Uterus (tissue), 3 donors: ENCODE measurements at regions not wholly inside any gene's neighbourhood (a gene's known extent, or its start where the extent isn't known, plus 50 kb on each side); places are given as distances from the start of the nearest gene placed in this dataset.

Experiments used
- DNase-seq, 2 donors: peaks; one replicate each; pipeline ENCODE4 v3.0.0-alpha.2; 2019 to 2020
- H3K27ac ChIP-seq, 2 donors: fragments of 200-600 bp; sonication (generic); 1 replicate in 1 of 2; 2 replicates in 1 of 2; pipeline ENCODE4 v1.5.1; 2016 to 2018
- H3K27me3 ChIP-seq, 2 donors: fragments of 200-600 bp; sonication (generic); one replicate each; pipeline ENCODE4 v1.5.1; 2018 to 2019; ENCODE audit warnings: control low read depth in 1 of 2
- H3K36me3 ChIP-seq, 2 donors: fragments of 200-600 bp; sonication (generic); one replicate each; pipeline ENCODE4 v1.5.1; 2019; ENCODE audit warnings: control low read depth in 1 of 2
- H3K4me1 ChIP-seq, 2 donors: fragments of 200-600 bp; sonication (generic); one replicate each; pipeline ENCODE4 v1.5.1; 2018 to 2019; ENCODE audit warnings: control low read depth in 1 of 2
- H3K4me3 ChIP-seq, 2 donors: fragments of 200-600 bp; sonication (generic); 1 replicate in 1 of 2; 2 replicates in 1 of 2; pipeline ENCODE4 v1.5.1; 2018 to 2019; ENCODE audit warnings: mild to moderate bottlenecking in 1 of 2
- H3K9me3 ChIP-seq, 2 donors: fragments of 200-600 bp; sonication (generic); one replicate each; pipeline ENCODE4 v1.5.1; 2019; ENCODE audit warnings: control low read depth in 1 of 2
- POLR2A ChIP-seq, 2 donors: fragments of 450-650 bp; IDR thresholded peaks; one replicate each; pipeline ENCODE4 v1.6.1; 2016; ENCODE audit warnings: antibody characterized with exemption in 2 of 2, mild to moderate bottlenecking in 1 of 2, moderate library complexity in 1 of 2
- intact Hi-C: fragments of 100-400 bp; cut with DNase I; formaldehyde crosslinking; loops from one replicate; pipeline ENCODE4 v1.15.1; 2023; ENCODE audit warnings: low total_unique reads
- TF ChIP-seq, protein P1 (sequence below), 4 experiments: fragments of 200-600 bp in 2 of 4; fragments of 450-650 bp in 2 of 4; sonication (generic) in 2 of 4; IDR thresholded peaks; one replicate each; pipeline ENCODE4 v1.5.1; 2016 to 2019; ENCODE audit warnings: antibody characterized with exemption in 4 of 4, mild to moderate bottlenecking in 2 of 4, moderate library complexity in 1 of 4
- donor health status: DM: yes; HTN: yes; CAD: no.

DNA sequence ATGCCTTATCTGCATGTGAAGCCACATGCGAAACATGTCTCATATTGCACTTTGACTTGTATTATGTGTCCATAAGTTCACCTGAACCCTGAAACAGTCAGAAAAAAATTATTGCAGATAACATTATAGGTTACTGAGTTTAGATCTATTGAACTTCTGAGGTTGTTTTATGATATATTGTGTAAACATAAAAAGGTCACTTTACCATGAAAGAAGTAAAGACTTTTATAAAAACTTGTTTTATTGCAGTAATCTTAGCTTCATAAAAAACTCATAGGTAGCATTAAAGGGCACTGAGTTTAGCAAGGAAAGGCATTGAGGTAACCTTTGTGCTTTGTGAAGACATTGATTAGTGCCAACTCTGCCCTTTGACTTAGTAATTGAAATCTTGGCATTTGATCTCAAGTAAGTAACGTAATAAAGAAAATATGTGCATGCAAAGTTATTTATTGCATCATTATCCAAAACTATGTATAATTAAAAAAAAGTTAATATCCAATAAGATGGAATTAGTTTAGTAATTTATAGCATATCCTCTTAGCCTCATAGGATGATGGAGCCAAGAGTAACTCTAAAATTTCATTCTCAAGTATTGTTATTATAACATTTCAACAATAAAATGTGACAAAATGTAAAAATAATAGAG is 313.3 kb upstream of the ATP2B1 start:
- intact Hi-C loops: no loop called here
- DNase-seq: no peak
- TF ChIP-seq, protein P1, sequence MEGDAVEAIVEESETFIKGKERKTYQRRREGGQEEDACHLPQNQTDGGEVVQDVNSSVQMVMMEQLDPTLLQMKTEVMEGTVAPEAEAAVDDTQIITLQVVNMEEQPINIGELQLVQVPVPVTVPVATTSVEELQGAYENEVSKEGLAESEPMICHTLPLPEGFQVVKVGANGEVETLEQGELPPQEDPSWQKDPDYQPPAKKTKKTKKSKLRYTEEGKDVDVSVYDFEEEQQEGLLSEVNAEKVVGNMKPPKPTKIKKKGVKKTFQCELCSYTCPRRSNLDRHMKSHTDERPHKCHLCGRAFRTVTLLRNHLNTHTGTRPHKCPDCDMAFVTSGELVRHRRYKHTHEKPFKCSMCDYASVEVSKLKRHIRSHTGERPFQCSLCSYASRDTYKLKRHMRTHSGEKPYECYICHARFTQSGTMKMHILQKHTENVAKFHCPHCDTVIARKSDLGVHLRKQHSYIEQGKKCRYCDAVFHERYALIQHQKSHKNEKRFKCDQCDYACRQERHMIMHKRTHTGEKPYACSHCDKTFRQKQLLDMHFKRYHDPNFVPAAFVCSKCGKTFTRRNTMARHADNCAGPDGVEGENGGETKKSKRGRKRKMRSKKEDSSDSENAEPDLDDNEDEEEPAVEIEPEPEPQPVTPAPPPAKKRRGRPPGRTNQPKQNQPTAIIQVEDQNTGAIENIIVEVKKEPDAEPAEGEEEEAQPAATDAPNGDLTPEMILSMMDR (IDR thresholded peaks at IDR 0.05): no peak
- no peak for TF ChIP-seq POLR2A (IDR thresholded peaks at IDR 0.05)
- H3K4me1 ChIP-seq: no peaks in the 10 kb centered on the region
- H3K27ac ChIP-seq: no peak overlapping the region
- H3K9me3 ChIP-seq: no peaks in the 10 kb centered on the region
- no peaks in the 10 kb centered on the region for H3K27me3 ChIP-seq
- no peak overlapping the region for H3K4me3 ChIP-seq
- H3K36me3 ChIP-seq: no peaks in the 10 kb centered on the region

DNA sequence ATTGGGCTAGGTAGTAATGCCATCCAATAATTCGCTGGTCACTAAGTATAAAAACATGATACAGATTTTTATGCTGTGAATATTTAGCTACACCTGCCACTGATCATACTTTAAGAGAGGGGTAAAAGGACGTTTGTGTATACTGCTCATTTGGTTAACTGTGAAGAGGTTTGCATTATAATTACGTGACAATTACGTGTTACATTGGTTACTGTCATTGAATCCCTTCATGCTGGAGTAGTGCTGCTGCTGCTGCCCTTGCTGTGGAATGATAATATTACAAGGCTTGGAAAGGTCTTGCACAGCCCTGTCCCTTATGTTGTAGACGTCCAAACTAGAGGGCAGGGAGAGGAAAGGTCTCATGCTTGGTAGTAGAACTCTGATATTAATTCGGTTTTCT is 312.2 kb upstream of the ATP2B1 start:
- H3K4me1 ChIP-seq: no peaks in the 10 kb centered on the region
- intact Hi-C loops: no loop called here
- H3K27me3 ChIP-seq: no peaks in the 10 kb centered on the region
- no peak for DNase-seq
- H3K36me3 ChIP-seq: no peaks in the 10 kb centered on the region
- TF ChIP-seq, protein P1 (IDR thresholded peaks at IDR 0.05): no peak
- no peak for TF ChIP-seq POLR2A (IDR thresholded peaks at IDR 0.05)
- H3K9me3 ChIP-seq: no peaks in the 10 kb centered on the region
- no peak overlapping the region for H3K27ac ChIP-seq
- no peak overlapping the region for H3K4me3 ChIP-seq

DNA sequence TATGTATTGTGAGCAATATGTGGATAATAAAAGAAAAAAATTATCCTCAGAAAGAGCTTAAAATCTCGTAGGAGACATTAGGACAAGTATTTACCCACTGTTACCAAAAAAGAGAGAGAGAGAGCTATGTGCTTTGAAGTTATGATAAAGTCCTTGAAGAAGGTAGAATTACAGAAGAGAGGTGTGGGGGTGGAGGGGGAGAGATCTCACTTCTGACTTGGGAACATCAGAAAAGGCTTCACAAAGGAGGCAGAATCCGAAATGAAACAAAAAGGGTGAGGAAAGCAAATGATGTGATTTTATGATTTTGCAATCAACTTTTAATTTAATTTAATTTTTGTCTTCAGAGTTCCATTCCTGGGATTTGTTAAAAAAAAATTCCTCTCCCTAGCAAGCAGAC is 311.8 kb upstream of the ATP2B1 start:
- no peak overlapping the region for H3K4me3 ChIP-seq
- intact Hi-C loops: no loop called here
- H3K36me3 ChIP-seq: no peaks in the 10 kb centered on the region
- no peaks in the 10 kb centered on the region for H3K27me3 ChIP-seq
- DNase-seq: no peak
- H3K9me3 ChIP-seq: no peaks in the 10 kb centered on the region
- no peaks in the 10 kb centered on the region for H3K4me1 ChIP-seq
- TF ChIP-seq, protein P1 (IDR thresholded peaks at IDR 0.05): no peak
- TF ChIP-seq POLR2A (IDR thresholded peaks at IDR 0.05): no peak
- H3K27ac ChIP-seq: no peak overlapping the region

DNA sequence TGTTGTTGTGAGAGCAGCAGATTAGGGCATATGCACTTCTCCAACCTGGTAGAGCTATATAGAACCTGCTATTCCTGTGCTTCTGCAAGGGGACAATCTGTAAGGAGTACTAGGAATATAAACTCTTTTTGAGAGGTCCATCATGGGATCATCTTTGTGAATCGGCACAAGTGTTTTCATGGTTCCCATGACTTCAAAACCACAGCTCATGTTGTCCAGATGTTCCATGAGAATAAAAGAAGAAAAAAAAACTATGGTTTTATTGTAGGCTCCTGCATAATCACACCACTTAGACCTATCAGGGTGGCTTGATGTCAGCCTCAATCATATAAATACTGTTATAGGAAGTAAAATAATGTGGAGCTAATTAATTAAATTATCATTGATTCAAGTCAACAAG is 311.4 kb upstream of the ATP2B1 start:
- no peak overlapping the region for H3K4me3 ChIP-seq
- H3K9me3 ChIP-seq: no peaks in the 10 kb centered on the region
- DNase-seq: no peak
- no peaks in the 10 kb centered on the region for H3K4me1 ChIP-seq
- TF ChIP-seq, protein P1 (IDR thresholded peaks at IDR 0.05): no peak
- TF ChIP-seq POLR2A (IDR thresholded peaks at IDR 0.05): no peak
- intact Hi-C loops: no loop called here
- H3K27ac ChIP-seq: no peak overlapping the region
- no peaks in the 10 kb centered on the region for H3K27me3 ChIP-seq
- H3K36me3 ChIP-seq: no peaks in the 10 kb centered on the region

GRCh38 chr12:90017316-90017715 is 308.7 kb upstream of the ATP2B1 start:
- Histone ChIP-seq H3K27me3 (no peaks in the 10 kb centered on the region), H3K27ac (no peak overlapping the region), H3K36me3 (no peaks in the 10 kb centered on the region), H3K9me3 (no peaks in the 10 kb centered on the region), H3K4me3 (no peak overlapping the region), H3K4me1 (no peaks in the 10 kb centered on the region)
- DNase-seq: no peak
- intact Hi-C loops: no loop called here
- TF ChIP-seq, protein P1 (IDR thresholded peaks at IDR 0.05): no peak
- TF ChIP-seq POLR2A (IDR thresholded peaks at IDR 0.05): no peak
